HepG2 (cell line): ENCODE measurements at regions not wholly inside any gene's neighbourhood (a gene's known extent, or its start where the extent isn't known, plus 50 kb on each side); places are given as distances from the start of the nearest gene placed in this dataset.

ENCODE experiments used
- ATAC-seq: fragments of 200-7000 bp; cut with Tn5 transposase; 3 replicates; pipeline ENCODE4 v1.9.1; 2020; ENCODE audit warnings: mild to moderate bottlenecking, moderate library complexity
- BruUV-seq: library from RNA; stranded (reverse); fragments of 400-500 nt; replicated peaks from 2 replicates; lab custom pipeline; 2021; lab: Mats Ljungman, UMichigan
- CTCF ChIA-PET: fragments of 300-600 bp; formaldehyde crosslinking; extraction: SDS; loops from one replicate; lab custom pipeline; 2021; ENCODE audit warnings: low total read pairs, inconsistent platforms, low intra/inter-chr PET ratio; lab: Yijun Ruan, JAX
- POLR2A ChIA-PET: fragments of 350-600 bp; sonication (Branson Sonifier 250); formaldehyde crosslinking; loops from one replicate; lab custom pipeline; 2020; ENCODE audit warnings: antibody characterized with exemption, inconsistent platforms; lab: Yijun Ruan, JAX
- DNase-seq: peaks from one replicate; pipeline ENCODE4 v3.0.0-alpha.2; 2015; ENCODE audit warnings: low spot score
- FAIRE-seq: peaks from 3 replicates; lab custom pipeline; 2011; peaks lifted over from hg19 to GRCh38; lab: Jason Lieb, UNC
- H2AFZ ChIP-seq: one replicate; pipeline ENCODE4 v1.6.1; 2011; ENCODE audit warnings: low read length, inconsistent platforms
- H3K27ac ChIP-seq: fragments of 300-600 bp; 3 replicates; pipeline ENCODE4 v1.8.0; 2011; ENCODE audit warnings: mixed run types, mild to moderate bottlenecking, mixed read lengths, low read length, inconsistent platforms; ENCODE audit not compliant: insufficient read depth; ENCODE audit errors: extremely low read length
- H3K27me3 ChIP-seq, 2 experiments: fragments of 200-600 bp in 1 of 2; 2 replicates in 1 of 2; 3 replicates in 1 of 2; pipeline versions ENCODE4 v1.6.0 to v1.8.0; 2011; ENCODE audit warnings: low read length in 2 of 2, mild to moderate bottlenecking in 2 of 2, moderate library complexity in 2 of 2, inconsistent platforms in 1 of 2; ENCODE audit not compliant: insufficient read depth in 2 of 2, control insufficient read depth in 1 of 2
- H3K36me3 ChIP-seq, 2 experiments: fragments of 200-600 bp in 1 of 2; replicated peaks in 1 of 2; 2 replicates in 1 of 2; 3 replicates in 1 of 2; pipeline versions ENCODE4 v1.5.1 to v1.8.0; 2011; ENCODE audit warnings: low read length in 2 of 2, inconsistent platforms in 1 of 2; ENCODE audit not compliant: insufficient read depth in 2 of 2, control insufficient read depth in 1 of 2
- H3K4me1 ChIP-seq: 2 replicates; pipeline ENCODE4 v1.5.1; 2012; ENCODE audit warnings: low read length, inconsistent platforms; ENCODE audit not compliant: insufficient read depth
- H3K4me2 ChIP-seq: 2 replicates; pipeline ENCODE4 v1.6.0; 2011; ENCODE audit warnings: low read depth, low read length, inconsistent platforms
- H3K4me3 ChIP-seq, 3 experiments: fragments of 200-600 bp in 1 of 3; sonication (generic), shearing (Covaris generic) in 1 of 3; replicated peaks in 1 of 3; 2 replicates each; pipeline ENCODE4 v1.5.1; 2011 to 2016; ENCODE audit warnings: low read length in 3 of 3, inconsistent platforms in 2 of 3, low read depth in 2 of 3, mild to moderate bottlenecking in 2 of 3, control low read depth in 1 of 3, mixed read lengths in 1 of 3; ENCODE audit not compliant: insufficient read depth in 1 of 3
- H3K79me2 ChIP-seq: one replicate; pipeline ENCODE4 v1.6.1; 2011; ENCODE audit warnings: low read length, inconsistent platforms; ENCODE audit not compliant: insufficient read depth
- H3K9ac ChIP-seq: 2 replicates; pipeline ENCODE4 v1.6.0; 2011; ENCODE audit warnings: mild to moderate bottlenecking, low read depth, low read length, inconsistent platforms; ENCODE audit not compliant: insufficient read depth
- H3K9me3 ChIP-seq: 2 replicates; pipeline ENCODE4 v1.5.1; 2012; ENCODE audit warnings: mild to moderate bottlenecking, low read length
- H4K20me1 ChIP-seq: 2 replicates; pipeline ENCODE4 v1.6.0; 2011; ENCODE audit warnings: inconsistent platforms, mild to moderate bottlenecking, low read length, moderate library complexity; ENCODE audit not compliant: insufficient read depth
- DNMT1 ChIP-seq: sonication (generic); formaldehyde crosslinking; IDR thresholded peaks from 2 replicates; pipeline ENCODE4 v1.5.1; 2020; ENCODE audit warnings: mild to moderate bottlenecking, missing genetic modification reagents
- DZIP1 ChIP-seq: sonication (generic); formaldehyde crosslinking; IDR thresholded peaks from 2 replicates; pipeline ENCODE4 v1.5.0; 2020; ENCODE audit warnings: mild to moderate bottlenecking, missing genetic modification reagents
- HNRNPL ChIP-seq: fragments of 200-400 bp; formaldehyde crosslinking; IDR thresholded peaks from 2 replicates; pipeline ENCODE4 v1.6.1; 2017; ENCODE audit warnings: mild to moderate bottlenecking, low read depth, low read length
- NPAS2 ChIP-seq: sonication (generic); formaldehyde crosslinking; IDR thresholded peaks from 2 replicates; pipeline ENCODE4 v1.8.0; 2022; ENCODE audit warnings: mild to moderate bottlenecking, missing genetic modification reagents, borderline replicate concordance
- RNF219 ChIP-seq: sonication (generic); formaldehyde crosslinking; IDR thresholded peaks from 2 replicates; pipeline ENCODE4 v1.5.0; 2020; ENCODE audit warnings: mild to moderate bottlenecking, missing genetic modification reagents
- RXRA ChIP-seq: sonication (generic); formaldehyde crosslinking; IDR thresholded peaks from 2 replicates; pipeline ENCODE4 v1.5.1; 2020; ENCODE audit warnings: missing genetic modification reagents
- ZBTB3 ChIP-seq: sonication (generic); formaldehyde crosslinking; IDR thresholded peaks from 2 replicates; pipeline ENCODE4 v1.4.0; 2020; ENCODE audit warnings: low read depth, mild to moderate bottlenecking, moderate library complexity, missing genetic modification reagents, borderline replicate concordance
- ZNF18 ChIP-seq: sonication (generic); formaldehyde crosslinking; IDR thresholded peaks from 2 replicates; pipeline ENCODE4 v1.8.0; 2022; ENCODE audit warnings: mild to moderate bottlenecking, missing genetic modification reagents; ENCODE audit not compliant: insufficient replicate concordance
- ZNF317 ChIP-seq: sonication (generic); formaldehyde crosslinking; IDR thresholded peaks from 2 replicates; pipeline ENCODE4 v1.5.0; 2020; ENCODE audit warnings: mild to moderate bottlenecking, missing genetic modification reagents
- ZNF484 ChIP-seq: sonication (generic); formaldehyde crosslinking; IDR thresholded peaks from 2 replicates; pipeline ENCODE4 v1.5.1; 2020; ENCODE audit warnings: mild to moderate bottlenecking, low read depth, missing genetic modification reagents, borderline replicate concordance
- ZNF724P ChIP-seq: sonication (generic); formaldehyde crosslinking; IDR thresholded peaks from 2 replicates; pipeline ENCODE4 v1.8.0; 2022; ENCODE audit warnings: missing genetic modification reagents, borderline replicate concordance
- WGBS: methylation state at CpG from one replicate; pipeline ENCODE4 v1.1.6; 2017; ENCODE audit warnings: low lambda C conversion rate; 5-methylcytosine and 5-hydroxymethylcytosine counted together
- in situ Hi-C: cut with HindIII; loops from 2 replicates; pipeline ENCODE4 v1.10.0; 2017; ENCODE audit warnings: low pct_unique_long_range_greater_than_20kb; ENCODE audit not compliant: extremely low pct_ligation_motif_present
- intact Hi-C: fragments of 100-400 bp; cut with micrococcal nuclease; formaldehyde crosslinking; loops from one replicate; pipeline ENCODE4 v1.10.0; 2022; ENCODE audit not compliant: unreplicated experiment
- TF ChIP-seq, protein P1 (sequence below): IDR thresholded peaks from 2 replicates; pipeline ENCODE4 v1.6.1; 2016; ENCODE audit warnings: missing compliant biosample characterization, missing genetic modification reagents, borderline replicate concordance

GRCh38 chr10:23725548-23725947 lies 286.7 kb downstream of the OTUD1 start:
- Histone ChIP-seq H3K36me3 (no peaks in the 10 kb centered on the region), H3K9me3 (no peaks in the 10 kb centered on the region), H3K4me2 (no peak overlapping the region), H2AFZ (no peak overlapping the region), H3K4me1 (no peaks in the 10 kb centered on the region), H3K27ac (no peak overlapping the region), H3K27me3 (0 out of 5 replicates have a peak, but pooled peaks cover 0 to 1% of the 10 kb centered on the region in 2 experiments), H3K4me3 (no peak overlapping the region), H4K20me1 (no peaks in the 10 kb centered on the region), H3K79me2 (no peaks in the 10 kb centered on the region), H3K9ac (no peak overlapping the region)
- ChIA-PET POLR2A (no interaction called here), CTCF (no interaction called here)
- WGBS: 0% methylated on average over 1 of the region's 1 CpG
- no peak for TF ChIP-seq ZNF724P (CRISPR knock-in tag)
- no peak for TF ChIP-seq RXRA (CRISPR knock-in tag)
- TF ChIP-seq DNMT1 (CRISPR knock-in tag): no peak
- no peak for TF ChIP-seq ZNF317 (CRISPR knock-in tag)
- TF ChIP-seq ZNF484: no peak
- no peak for TF ChIP-seq DZIP1 (CRISPR knock-in tag)
- TF ChIP-seq, protein P1, sequence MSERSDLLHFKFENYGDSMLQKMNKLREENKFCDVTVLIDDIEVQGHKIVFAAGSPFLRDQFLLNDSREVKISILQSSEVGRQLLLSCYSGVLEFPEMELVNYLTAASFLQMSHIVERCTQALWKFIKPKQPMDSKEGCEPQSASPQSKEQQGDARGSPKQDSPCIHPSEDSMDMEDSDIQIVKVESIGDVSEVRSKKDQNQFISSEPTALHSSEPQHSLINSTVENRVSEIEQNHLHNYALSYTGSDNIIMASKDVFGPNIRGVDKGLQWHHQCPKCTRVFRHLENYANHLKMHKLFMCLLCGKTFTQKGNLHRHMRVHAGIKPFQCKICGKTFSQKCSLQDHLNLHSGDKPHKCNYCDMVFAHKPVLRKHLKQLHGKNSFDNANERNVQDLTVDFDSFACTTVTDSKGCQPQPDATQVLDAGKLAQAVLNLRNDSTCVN (CRISPR knock-in tag): no peak
- TF ChIP-seq NPAS2 (CRISPR knock-in tag): no peak
- no peak for TF ChIP-seq ZBTB3
- TF ChIP-seq RNF219: no peak
- TF ChIP-seq HNRNPL: no peak
- no peak for TF ChIP-seq ZNF18 (CRISPR knock-in tag)
- no TSS peak for BruUV-seq
- no peak for FAIRE-seq
- no peak for DNase-seq
- intact Hi-C loops: no loop called here
- ATAC-seq: no peak
- in situ Hi-C loops: no loop called here
